ENCODE measurements at regions not wholly inside any gene's neighbourhood (a gene's known extent, or its start where the extent isn't known, plus 50 kb on each side); places are given as distances from the start of the nearest gene placed in this dataset.

DNA sequence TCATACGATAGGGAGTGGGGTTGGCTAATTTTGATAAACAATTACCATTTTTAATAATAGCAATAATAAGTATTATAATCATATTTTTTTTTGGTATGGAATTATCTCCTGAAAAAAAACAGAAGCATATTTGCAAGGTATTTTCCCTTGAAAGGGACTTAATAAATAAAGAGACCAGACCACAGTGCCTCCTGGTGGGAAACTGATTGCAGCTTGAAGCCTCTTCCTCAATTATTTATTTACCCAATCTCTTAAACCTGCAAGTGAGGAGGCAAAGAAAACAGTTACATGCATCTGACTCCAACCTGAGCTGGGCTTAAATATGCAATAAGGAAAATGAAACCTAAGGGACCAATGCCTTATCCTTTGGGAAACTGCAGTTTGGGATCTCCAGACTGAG is 388.1 kb upstream of the ACO1 start:
- no peak overlapping the region for H2BK15ac ChIP-seq (ENCODE audit: low read length)
- H3K4me2 ChIP-seq (ENCODE audit: insufficient read depth in 1 of 2, low read depth in 2 of 2, low read length in 2 of 2) = no peak overlapping the region
- POLR2A ChIA-PET (ENCODE audit: partially characterized antibody) = no interaction called here
- no peaks in the 10 kb centered on the region for H3K4me1 ChIP-seq (replicated peaks in 1 of 4; ENCODE audit: control insufficient read depth in 3 of 4, insufficient read depth in 4 of 4, low read length in 3 of 4)
- no peak overlapping the region for H2BK12ac ChIP-seq (ENCODE audit: low read depth, low read length)
- H2AK5ac ChIP-seq (ENCODE audit: low read depth, low read length) = no peak overlapping the region
- no peak overlapping the region for H3K14ac ChIP-seq (ENCODE audit: insufficient read length)
- H3K79me2 ChIP-seq (ENCODE audit: control insufficient read depth in 1 of 2, insufficient read depth in 2 of 2, low read length in 2 of 2) = no peaks in the 10 kb centered on the region
- H3K4ac ChIP-seq (replicated peaks; ENCODE audit: insufficient read length, low read depth, low read length) = no peak overlapping the region
- no peaks in the 10 kb centered on the region for H4K20me1 ChIP-seq (replicated peaks in 1 of 2; ENCODE audit: control insufficient read depth in 1 of 2, insufficient read depth in 2 of 2, low read length in 2 of 2)
- no peak overlapping the region for H2BK120ac ChIP-seq (replicated peaks; ENCODE audit: low read depth, low read length)
- CTCF ChIA-PET (ENCODE audit: partially characterized antibody) = interaction anchor here (1.1 to 1.6 kb wide), 3 partner anchors 8 to 252 kb away, joined by 3 to 7 read pairs (median 5); no protein-coding TSS in a partner anchor
- no peak overlapping the region for H2BK5ac ChIP-seq (ENCODE audit: low read depth, low read length)
- no peak for DNase-seq (ENCODE audit: low read depth in 1 of 2, low spot score in 2 of 2)
- H3K36me3 ChIP-seq (ENCODE audit: control insufficient read depth in 2 of 4, insufficient read depth in 4 of 4, low read length in 3 of 4) = no peaks in the 10 kb centered on the region
- H3K23ac ChIP-seq (ENCODE audit: insufficient read length) = no peak overlapping the region
- 83% methylated on average over 1 of the region's 1 CpG; no CpG with 5 or more reads in 1 of the 2 experiments for WGBS, 2 experiments (ENCODE audit: extremely low coverage in 1 of 2, insufficient coverage in 1 of 2, insufficient read length in 1 of 2, insufficient replicate concordance in 2 of 2, low coverage in 1 of 2, low lambda C conversion rate in 2 of 2, missing lambda C conversion rate in 1 of 2)
- H4K91ac ChIP-seq (replicated peaks; ENCODE audit: insufficient read length, low read length) = no peak overlapping the region
- H2AFZ ChIP-seq (ENCODE audit: low read length) = no peak overlapping the region
- no peaks in the 10 kb centered on the region for H3K27me3 ChIP-seq (replicated peaks in 1 of 4; ENCODE audit: control insufficient read depth in 3 of 4, extremely low read depth in 1 of 4, insufficient read depth in 3 of 4, low read length in 3 of 4)
- H3K9ac ChIP-seq (replicated peaks in 1 of 4; ENCODE audit: extremely low read depth in 1 of 4, low read depth in 3 of 4, low read length in 3 of 4) = no peak overlapping the region
- H3K18ac ChIP-seq (ENCODE audit: extremely low read depth, low read length) = no peak overlapping the region
- H4K8ac ChIP-seq (ENCODE audit: extremely low read depth, insufficient read depth, low read length) = no peak overlapping the region
- no peaks in the 10 kb centered on the region for H3K23me2 ChIP-seq (ENCODE audit: low read depth, low read length)
- no peaks in the 10 kb centered on the region for H3K79me1 ChIP-seq (ENCODE audit: low read depth, low read length)
- no peaks in the 10 kb centered on the region for H3K9me3 ChIP-seq (ENCODE audit: insufficient read depth in 2 of 2, low read depth in 1 of 2, low read length in 1 of 2)
- FAIRE-seq = no peak
- no peak overlapping the region for H4K5ac ChIP-seq (ENCODE audit: insufficient read length, low read depth, low read length)
- no peak overlapping the region for H3K56ac ChIP-seq (replicated peaks; ENCODE audit: insufficient read length, low read depth, low read length)
- TF ChIP-seq ZNF274 (IDR thresholded peaks at IDR 0.05; ENCODE audit: borderline replicate concordance, extremely low read depth, low read length) = no peak
- TF ChIP-seq, protein P1, sequence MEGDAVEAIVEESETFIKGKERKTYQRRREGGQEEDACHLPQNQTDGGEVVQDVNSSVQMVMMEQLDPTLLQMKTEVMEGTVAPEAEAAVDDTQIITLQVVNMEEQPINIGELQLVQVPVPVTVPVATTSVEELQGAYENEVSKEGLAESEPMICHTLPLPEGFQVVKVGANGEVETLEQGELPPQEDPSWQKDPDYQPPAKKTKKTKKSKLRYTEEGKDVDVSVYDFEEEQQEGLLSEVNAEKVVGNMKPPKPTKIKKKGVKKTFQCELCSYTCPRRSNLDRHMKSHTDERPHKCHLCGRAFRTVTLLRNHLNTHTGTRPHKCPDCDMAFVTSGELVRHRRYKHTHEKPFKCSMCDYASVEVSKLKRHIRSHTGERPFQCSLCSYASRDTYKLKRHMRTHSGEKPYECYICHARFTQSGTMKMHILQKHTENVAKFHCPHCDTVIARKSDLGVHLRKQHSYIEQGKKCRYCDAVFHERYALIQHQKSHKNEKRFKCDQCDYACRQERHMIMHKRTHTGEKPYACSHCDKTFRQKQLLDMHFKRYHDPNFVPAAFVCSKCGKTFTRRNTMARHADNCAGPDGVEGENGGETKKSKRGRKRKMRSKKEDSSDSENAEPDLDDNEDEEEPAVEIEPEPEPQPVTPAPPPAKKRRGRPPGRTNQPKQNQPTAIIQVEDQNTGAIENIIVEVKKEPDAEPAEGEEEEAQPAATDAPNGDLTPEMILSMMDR (IDR thresholded peaks at IDR 0.05; ENCODE audit: control extremely low read depth in 1 of 3, insufficient read depth in 1 of 3, low read depth in 1 of 3, low read length in 3 of 3) = peak in 2 of 3 experiments; percentile 6 to 32; a peak in 2 of 4 replicates
- peak; percentile 43 to 45 for TF ChIP-seq RAD21 (IDR thresholded peaks at IDR 0.05 in 1 of 2, conservative IDR thresholded peaks at IDR 0.05 in 1 of 2; ENCODE audit: low read depth in 2 of 2, low read length in 2 of 2)
- no peak overlapping the region for H3K4me3 ChIP-seq (ENCODE audit: extremely low read depth in 1 of 4, insufficient read depth in 2 of 4, low read depth in 3 of 4, low read length in 4 of 4)
- H3K27ac ChIP-seq (ENCODE audit: low read depth, low read length) = no peak overlapping the region
- no peak overlapping the region for H2BK20ac ChIP-seq (ENCODE audit: low read length)
